A549 (cell line): ENCODE measurements at regions not wholly inside any gene's neighbourhood (a gene's known extent, or its start where the extent isn't known, plus 50 kb on each side); places are given as distances from the start of the nearest gene placed in this dataset.

ENCODE experiments used
- ATAC-seq, 2 experiments: fragments of 200-7000 bp in 1 of 2; fragments of >200 bp in 1 of 2; cut with Nextera tagmentation in 1 of 2; cut with Tn5 transposase in 1 of 2; 3 replicates each; pipeline versions ENCODE4 v1.8.0 to v1.9.1; 2018 to 2020; ENCODE audit warnings: mild to moderate bottlenecking in 1 of 2, moderate library complexity in 1 of 2
- CTCF ChIA-PET: fragments of 300-600 bp; sonication (Branson Sonifier 250); formaldehyde crosslinking; extraction: SDS; loops from one replicate; lab custom pipeline; 2021; ENCODE audit warnings: antibody characterized with exemption, inconsistent platforms; lab: Yijun Ruan, JAX
- POLR2A ChIA-PET: fragments of 350-600 bp; formaldehyde crosslinking; extraction: SDS; loops from one replicate; lab custom pipeline; 2021; ENCODE audit warnings: antibody characterized with exemption, inconsistent platforms; lab: Yijun Ruan, JAX
- DNase-seq, 2 experiments: peaks; one replicate each; pipeline versions ENCODE4 v3.0.0 to v3.0.0-alpha.2; 2011 to 2016; ENCODE audit warnings: low read depth in 1 of 2, low spot score in 1 of 2
- FAIRE-seq: peaks from 2 replicates; lab custom pipeline; 2011; peaks lifted over from hg19 to GRCh38; lab: Jason Lieb, UNC
- H3K27ac ChIP-seq, 2 experiments: fragments of >200 bp; sonication (Bioruptor Twin); formaldehyde crosslinking; 3 replicates each; pipeline ENCODE4 v1.5.1; 2016 to 2017
- H3K4me1 ChIP-seq: fragments of >200 bp; sonication (Bioruptor Twin); formaldehyde crosslinking; 3 replicates; pipeline ENCODE4 v1.6.1; 2016
- H3K4me2 ChIP-seq: fragments of >200 bp; sonication (Bioruptor Twin); formaldehyde crosslinking; 3 replicates; pipeline ENCODE4 v1.6.1; 2016
- H3K4me3 ChIP-seq: fragments of >200 bp; sonication (Bioruptor Twin); formaldehyde crosslinking; 3 replicates; pipeline ENCODE4 v1.5.1; 2016
- H3K9me3 ChIP-seq: fragments of >200 bp; sonication (Bioruptor Twin); formaldehyde crosslinking; 3 replicates; pipeline ENCODE4 v1.6.1; 2016
- FOXS1 ChIP-seq: fragments of 250-450 bp; sonication (Bioruptor Pico); IDR thresholded peaks from 2 replicates; pipeline ENCODE4 v1.5.0; 2020; ENCODE audit warnings: mild to moderate bottlenecking, moderate library complexity
- KDM1A ChIP-seq: fragments of 200-600 bp; sonication (generic); IDR thresholded peaks from 2 replicates; pipeline ENCODE4 v1.6.1; 2016; ENCODE audit warnings: low read depth, mild to moderate bottlenecking
- RNF2 ChIP-seq: fragments of 200-600 bp; sonication (generic); IDR thresholded peaks from 2 replicates; pipeline ENCODE4 v1.6.1; 2016; ENCODE audit warnings: low read depth, mild to moderate bottlenecking, antibody characterized with exemption, moderate library complexity, borderline replicate concordance
- SMC3 ChIP-seq: fragments of >200 bp; sonication (Bioruptor Twin); formaldehyde crosslinking; IDR thresholded peaks from 3 replicates; pipeline ENCODE4 v1.6.1; 2018; ENCODE audit warnings: inconsistent platforms
- WGBS: methylation state at CpG from one replicate; pipeline ENCODE4 v1.1.6; 2017; ENCODE audit errors: missing lambda C conversion rate; 5-methylcytosine and 5-hydroxymethylcytosine counted together

GRCh38 chrX:83446355-83446754 is 61.7 kb upstream of the POU3F4 start:
- H3K4me1 ChIP-seq, result no peaks in the 10 kb centered on the region
- H3K27ac ChIP-seq, result no peak overlapping the region
- H3K4me3 ChIP-seq, result no peak overlapping the region
- POLR2A ChIA-PET, result no interaction called here
- WGBS, result 0% methylated on average over 2 of the region's 2 CpGs
- H3K4me2 ChIP-seq, result no peak overlapping the region
- CTCF ChIA-PET, result no interaction called here
- DNase-seq, result no peak
- no peak for ATAC-seq
- peak; percentile 70 for FAIRE-seq
- TF ChIP-seq RNF2 (no peak), FOXS1 (CRISPR knock-in tag) (no peak), SMC3 (no peak), KDM1A (no peak)
- no peaks in the 10 kb centered on the region for H3K9me3 ChIP-seq
